Neural progenitor cell (in vitro differentiated cells): ENCODE measurements at regions not wholly inside any gene's neighbourhood (a gene's known extent, or its start where the extent isn't known, plus 50 kb on each side); places are given as distances from the start of the nearest gene placed in this dataset.

Source experiments
- DNase-seq: peaks from one replicate; pipeline ENCODE4 v3.0.0-alpha.2; 2016; ENCODE audit warnings: low spot score
- H2AFZ ChIP-seq: fragments of 200-600 bp; sonication (generic); replicated peaks from 2 replicates; pipeline ENCODE4 v1.6.1; 2016; ENCODE audit warnings: antibody characterized with exemption
- H3F3A ChIP-seq: fragments of 200-600 bp; sonication (generic); 2 replicates; pipeline ENCODE4 v1.6.1; 2016; ENCODE audit warnings: antibody characterized with exemption, low read depth
- H3K27ac ChIP-seq: fragments of 200-600 bp; sonication (generic); 2 replicates; pipeline ENCODE4 v1.5.1; 2016; ENCODE audit warnings: mild to moderate bottlenecking
- H3K27me3 ChIP-seq: fragments of 200-600 bp; sonication (generic); 2 replicates; pipeline ENCODE4 v1.6.1; 2016; ENCODE audit warnings: mild to moderate bottlenecking, moderate library complexity
- H3K36me3 ChIP-seq: fragments of 200-600 bp; sonication (generic); 2 replicates; pipeline ENCODE4 v1.5.1; 2016
- H3K4me1 ChIP-seq: fragments of 200-600 bp; sonication (generic); 2 replicates; pipeline ENCODE4 v1.6.1; 2016; ENCODE audit warnings: mixed run types
- H3K4me2 ChIP-seq: fragments of 200-600 bp; sonication (generic); 2 replicates; pipeline ENCODE4 v1.6.1; 2016
- H3K4me3 ChIP-seq: fragments of 200-600 bp; sonication (generic); 2 replicates; pipeline ENCODE4 v1.5.1; 2016
- H3K79me2 ChIP-seq: fragments of 200-600 bp; sonication (generic); 2 replicates; pipeline ENCODE4 v1.6.1; 2016; ENCODE audit warnings: low read depth
- H3K9ac ChIP-seq: fragments of 200-600 bp; sonication (generic); 2 replicates; pipeline ENCODE4 v1.6.1; 2016
- H3K9me3 ChIP-seq: fragments of 200-600 bp; sonication (generic); 2 replicates; pipeline ENCODE4 v1.5.1; 2016; ENCODE audit warnings: low read depth
- H4K20me1 ChIP-seq: fragments of 200-600 bp; sonication (generic); 2 replicates; pipeline ENCODE4 v1.6.1; 2016; ENCODE audit warnings: low read depth
- H3K27ac Mint-ChIP-seq: 3 replicates; pipeline ENCODE4 v1.8.0; 2021; ENCODE audit warnings: mixed read lengths
- H3K27me3 Mint-ChIP-seq: 2 replicates; pipeline ENCODE4 v1.8.0; 2022; ENCODE audit warnings: low read depth, mild to moderate bottlenecking, inconsistent platforms, moderate library complexity, mixed read lengths; ENCODE audit not compliant: insufficient read depth
- H3K36me3 Mint-ChIP-seq: 3 replicates; pipeline ENCODE4 v1.8.0; 2021; ENCODE audit warnings: mixed read lengths
- H3K4me1 Mint-ChIP-seq: 3 replicates; pipeline ENCODE4 v1.8.0; 2021; ENCODE audit warnings: mixed read lengths
- H3K4me3 Mint-ChIP-seq: 3 replicates; pipeline ENCODE4 v1.8.0; 2021; ENCODE audit warnings: mild to moderate bottlenecking, moderate library complexity, mixed read lengths
- H3K9me3 Mint-ChIP-seq: 3 replicates; pipeline ENCODE4 v1.8.0; 2020; ENCODE audit warnings: mixed read lengths
- EZH2 ChIP-seq: fragments of 200-600 bp; sonication (generic); IDR thresholded peaks from 2 replicates; pipeline ENCODE4 v1.6.1; 2017; ENCODE audit warnings: antibody characterized with exemption, mild to moderate bottlenecking, moderate library complexity
- EZH2phosphoT487 ChIP-seq: fragments of 200-600 bp; sonication (generic); IDR thresholded peaks from 2 replicates; pipeline ENCODE4 v1.6.1; 2017; ENCODE audit warnings: antibody characterized with exemption
- TF ChIP-seq, protein P1 (sequence below): fragments of 200-600 bp; sonication (generic); IDR thresholded peaks from 2 replicates; pipeline ENCODE4 v1.5.1; 2017; ENCODE audit warnings: antibody characterized with exemption, mild to moderate bottlenecking

DNA sequence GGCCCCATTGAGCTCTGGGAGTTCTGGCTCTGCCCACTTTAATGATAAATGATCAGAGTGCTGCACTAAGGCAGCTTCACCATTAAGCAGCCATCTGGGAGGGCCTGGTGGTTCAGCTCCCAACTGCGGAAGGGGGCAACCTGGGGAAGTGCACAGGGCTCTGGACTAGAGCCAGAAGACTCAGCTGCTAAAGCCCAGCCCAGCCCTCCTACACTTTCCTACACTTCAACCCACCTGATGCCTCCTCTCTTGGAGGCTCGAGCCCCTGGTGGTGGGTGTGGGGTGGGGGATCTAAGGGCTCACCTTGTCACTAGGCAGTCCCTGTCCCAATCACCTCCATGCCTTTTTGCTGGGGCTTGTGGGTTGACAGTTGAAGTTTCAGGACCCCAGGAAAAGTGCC lies 60.6 kb upstream of the ANTXRL start:
- Histone ChIP-seq H3K27me3 (no peaks in the 10 kb centered on the region), H3K27ac (no peak overlapping the region), H3F3A (no peaks in the 10 kb centered on the region), H3K9ac (no peak overlapping the region), H3K4me2 (no peak overlapping the region), H2AFZ (no peak overlapping the region), H3K4me1 (no peaks in the 10 kb centered on the region), H3K36me3 (no peaks in the 10 kb centered on the region), H3K4me3 (no peak overlapping the region), H4K20me1 (no peaks in the 10 kb centered on the region), H3K9me3 (no peaks in the 10 kb centered on the region), H3K79me2 (no peaks in the 10 kb centered on the region)
- Mint-ChIP-seq H3K36me3 (no peaks in the 10 kb centered on the region), H3K27ac (no peak overlapping the region), H3K4me1 (no peaks in the 10 kb centered on the region), H3K9me3 (peaks cover 3% of the 10 kb centered on the region), H3K27me3 (peaks cover 11% of the 10 kb centered on the region), H3K4me3 (no peak overlapping the region)
- DNase-seq: no peak
- TF ChIP-seq, protein P1, sequence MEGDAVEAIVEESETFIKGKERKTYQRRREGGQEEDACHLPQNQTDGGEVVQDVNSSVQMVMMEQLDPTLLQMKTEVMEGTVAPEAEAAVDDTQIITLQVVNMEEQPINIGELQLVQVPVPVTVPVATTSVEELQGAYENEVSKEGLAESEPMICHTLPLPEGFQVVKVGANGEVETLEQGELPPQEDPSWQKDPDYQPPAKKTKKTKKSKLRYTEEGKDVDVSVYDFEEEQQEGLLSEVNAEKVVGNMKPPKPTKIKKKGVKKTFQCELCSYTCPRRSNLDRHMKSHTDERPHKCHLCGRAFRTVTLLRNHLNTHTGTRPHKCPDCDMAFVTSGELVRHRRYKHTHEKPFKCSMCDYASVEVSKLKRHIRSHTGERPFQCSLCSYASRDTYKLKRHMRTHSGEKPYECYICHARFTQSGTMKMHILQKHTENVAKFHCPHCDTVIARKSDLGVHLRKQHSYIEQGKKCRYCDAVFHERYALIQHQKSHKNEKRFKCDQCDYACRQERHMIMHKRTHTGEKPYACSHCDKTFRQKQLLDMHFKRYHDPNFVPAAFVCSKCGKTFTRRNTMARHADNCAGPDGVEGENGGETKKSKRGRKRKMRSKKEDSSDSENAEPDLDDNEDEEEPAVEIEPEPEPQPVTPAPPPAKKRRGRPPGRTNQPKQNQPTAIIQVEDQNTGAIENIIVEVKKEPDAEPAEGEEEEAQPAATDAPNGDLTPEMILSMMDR: no peak
- TF ChIP-seq EZH2 (no peak), EZH2phosphoT487 (no peak)

DNA sequence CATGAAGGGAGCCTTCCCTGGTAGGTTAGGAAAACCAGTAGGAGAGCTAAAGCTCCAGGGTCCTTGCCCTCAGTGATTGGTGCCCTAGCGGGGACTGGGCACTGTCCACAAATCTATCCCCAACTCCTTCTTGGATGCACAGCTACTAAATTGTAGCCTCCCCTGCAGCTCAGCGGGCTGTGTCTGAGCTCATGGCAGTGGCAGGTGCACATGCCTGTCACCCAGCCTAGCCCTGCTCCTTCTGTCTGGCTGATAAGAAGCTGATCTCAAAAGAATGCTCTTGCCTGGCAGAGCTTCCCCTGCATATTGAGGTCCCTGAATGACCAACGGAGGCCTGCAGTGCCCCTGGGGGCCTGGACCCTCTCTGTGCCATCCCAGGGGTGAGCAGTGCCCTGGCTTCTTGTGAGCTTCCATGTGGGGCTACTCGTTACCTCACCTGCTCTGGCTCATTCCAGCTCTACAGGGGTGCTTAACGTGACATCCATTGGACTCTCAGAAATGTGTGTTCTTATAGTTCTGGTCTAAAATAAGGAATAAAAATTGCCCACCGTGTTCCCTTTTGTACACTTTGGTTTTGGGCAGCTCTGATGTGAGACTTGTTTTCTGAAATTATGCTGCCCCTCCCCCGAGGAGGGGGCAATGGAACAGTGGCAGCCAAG lies 59.8 kb upstream of the ANTXRL start:
- Mint-ChIP-seq H3K4me3 (no peak overlapping the region), H3K27me3 (peaks cover 10% of the 10 kb centered on the region), H3K36me3 (no peaks in the 10 kb centered on the region), H3K4me1 (no peaks in the 10 kb centered on the region), H3K27ac (no peak overlapping the region), H3K9me3 (peaks cover 3% of the 10 kb centered on the region)
- Histone ChIP-seq H3K9me3 (no peaks in the 10 kb centered on the region), H3K9ac (no peak overlapping the region), H3K4me1 (no peaks in the 10 kb centered on the region), H3K4me2 (no peak overlapping the region), H4K20me1 (no peaks in the 10 kb centered on the region), H3K4me3 (no peak overlapping the region), H3K27me3 (no peaks in the 10 kb centered on the region), H3K36me3 (no peaks in the 10 kb centered on the region), H2AFZ (no peak overlapping the region), H3K79me2 (no peaks in the 10 kb centered on the region), H3F3A (no peaks in the 10 kb centered on the region), H3K27ac (no peak overlapping the region)
- no peak for TF ChIP-seq EZH2phosphoT487
- TF ChIP-seq, protein P1: no peak
- no peak for DNase-seq

DNA sequence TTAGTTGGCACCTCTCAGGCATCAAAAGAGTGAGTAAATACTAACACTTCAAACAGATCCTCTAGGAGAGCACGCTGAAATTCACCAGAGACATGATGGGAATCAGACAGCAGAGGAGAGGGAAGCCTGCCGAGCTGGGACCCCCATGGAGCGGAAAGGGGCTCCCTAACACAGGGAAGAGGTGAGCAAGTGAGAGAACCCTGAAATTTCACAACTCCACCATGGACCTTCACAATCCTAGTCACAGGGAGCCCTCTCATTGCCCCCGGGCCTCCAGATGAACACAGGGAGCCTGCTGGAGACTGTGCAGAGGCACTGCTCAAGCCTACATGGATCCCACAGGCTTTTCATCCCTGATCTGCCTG lies 59.2 kb upstream of the ANTXRL start:
- no peaks in the 10 kb centered on the region for H3K4me1 Mint-ChIP-seq
- no peak overlapping the region for H3K4me2 ChIP-seq
- no peaks in the 10 kb centered on the region for H3K4me1 ChIP-seq
- no peak overlapping the region for H3K4me3 ChIP-seq
- H3K27ac ChIP-seq: no peak overlapping the region
- no peaks in the 10 kb centered on the region for H3K9me3 ChIP-seq
- no peaks in the 10 kb centered on the region for H3K79me2 ChIP-seq
- no peaks in the 10 kb centered on the region for H3K36me3 Mint-ChIP-seq
- no peak overlapping the region for H2AFZ ChIP-seq
- H4K20me1 ChIP-seq: no peaks in the 10 kb centered on the region
- TF ChIP-seq EZH2: no peak
- TF ChIP-seq, protein P1: no peak
- TF ChIP-seq EZH2phosphoT487: no peak
- no peak for DNase-seq
- H3K4me3 Mint-ChIP-seq: no peak overlapping the region
- H3K36me3 ChIP-seq: no peaks in the 10 kb centered on the region
- H3K27me3 ChIP-seq: no peaks in the 10 kb centered on the region
- no peak overlapping the region for H3K9ac ChIP-seq
- H3F3A ChIP-seq: no peaks in the 10 kb centered on the region
- H3K27ac Mint-ChIP-seq: no peak overlapping the region
- H3K27me3 Mint-ChIP-seq: peaks cover 8% of the 10 kb centered on the region
- H3K9me3 Mint-ChIP-seq: peaks cover 3% of the 10 kb centered on the region
